ENCODE measurements at regions not wholly inside any gene's neighbourhood (a gene's known extent, or its start where the extent isn't known, plus 50 kb on each side); places are given as distances from the start of the nearest gene placed in this dataset.

DNA sequence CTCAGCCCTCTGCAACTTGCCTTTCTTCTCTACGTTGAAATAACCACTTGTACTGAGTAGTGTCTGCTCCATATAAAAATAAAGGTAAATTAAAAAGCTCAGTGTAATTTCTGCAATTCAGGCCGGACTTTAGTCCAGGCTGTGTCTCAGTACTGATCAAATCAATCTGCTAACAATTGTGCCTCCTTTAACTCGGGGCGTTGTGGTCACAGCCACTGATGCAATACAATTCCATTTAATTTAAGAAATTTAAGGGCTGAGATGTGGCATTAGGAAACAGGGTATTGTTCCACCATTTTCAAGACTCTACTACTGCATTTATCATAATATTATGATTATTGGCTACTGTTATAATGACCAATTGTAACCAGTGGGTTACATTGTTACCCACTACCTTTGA, 60.0 kb upstream of the NPAS2 start:
- ChIA-PET CTCF (interaction anchor here (0.6 kb wide), 1 partner anchor 45 kb away, joined by 3 read pairs; no protein-coding TSS in a partner anchor), POLR2A (no interaction called here)
- no peak for DNase-seq (ENCODE audit: extremely low spot score)
- TF ChIP-seq BHLHE40 (IDR thresholded peaks at IDR 0.05; ENCODE audit: borderline replicate concordance) (no peak), CTBP1 (IDR thresholded peaks at IDR 0.05; ENCODE audit: borderline replicate concordance) (no peak), LEF1 (IDR thresholded peaks at IDR 0.05; ENCODE audit: borderline replicate concordance) (no peak), FOXA1 (IDR thresholded peaks at IDR 0.05) (no peak), FOXM1 (IDR thresholded peaks at IDR 0.05; ENCODE audit: borderline replicate concordance) (no peak), ZNF384 (IDR thresholded peaks at IDR 0.05) (no peak), TARDBP (IDR thresholded peaks at IDR 0.05) (no peak), SUZ12 (IDR thresholded peaks at IDR 0.05) (no peak), NFRKB (IDR thresholded peaks at IDR 0.05) (no peak), L3MBTL2 (conservative IDR thresholded peaks at IDR 0.05) (no peak), HDGF (IDR thresholded peaks at IDR 0.05; ENCODE audit: borderline replicate concordance) (no peak), SP1 (IDR thresholded peaks at IDR 0.05) (no peak), ARNT (IDR thresholded peaks at IDR 0.05) (no peak), FOXK2 (IDR thresholded peaks at IDR 0.05) (no peak), ELF4 (IDR thresholded peaks at IDR 0.05) (no peak)
- TF ChIP-seq, protein P1, sequence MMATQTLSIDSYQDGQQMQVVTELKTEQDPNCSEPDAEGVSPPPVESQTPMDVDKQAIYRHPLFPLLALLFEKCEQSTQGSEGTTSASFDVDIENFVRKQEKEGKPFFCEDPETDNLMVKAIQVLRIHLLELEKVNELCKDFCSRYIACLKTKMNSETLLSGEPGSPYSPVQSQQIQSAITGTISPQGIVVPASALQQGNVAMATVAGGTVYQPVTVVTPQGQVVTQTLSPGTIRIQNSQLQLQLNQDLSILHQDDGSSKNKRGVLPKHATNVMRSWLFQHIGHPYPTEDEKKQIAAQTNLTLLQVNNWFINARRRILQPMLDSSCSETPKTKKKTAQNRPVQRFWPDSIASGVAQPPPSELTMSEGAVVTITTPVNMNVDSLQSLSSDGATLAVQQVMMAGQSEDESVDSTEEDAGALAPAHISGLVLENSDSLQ (IDR thresholded peaks at IDR 0.05) = no peak

DNA sequence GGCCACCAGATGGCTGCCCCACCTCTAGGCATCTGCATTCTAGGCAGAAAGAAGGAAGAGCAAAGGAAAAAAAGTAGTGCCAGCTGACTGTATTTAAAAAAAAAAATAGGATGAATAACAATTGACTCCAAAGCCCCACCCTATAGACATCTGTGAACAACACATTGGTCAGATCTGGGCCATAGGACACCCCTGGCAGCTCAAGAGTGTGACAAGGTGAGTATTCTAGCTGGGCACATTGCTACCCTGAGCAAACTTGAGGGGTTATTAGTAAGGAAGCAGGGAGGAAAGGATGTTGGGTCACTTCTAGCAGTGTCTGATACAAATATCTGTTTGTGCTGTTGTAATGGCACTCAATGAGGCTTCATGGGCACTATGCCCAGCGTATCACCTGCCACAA, 58.6 kb upstream of the NPAS2 start:
- ChIA-PET POLR2A (no interaction called here), CTCF (no interaction called here)
- TF ChIP-seq FOXK2 (IDR thresholded peaks at IDR 0.05) (no peak), CTBP1 (IDR thresholded peaks at IDR 0.05; ENCODE audit: borderline replicate concordance) (no peak), ZNF384 (IDR thresholded peaks at IDR 0.05) (no peak), LEF1 (IDR thresholded peaks at IDR 0.05; ENCODE audit: borderline replicate concordance) (no peak), L3MBTL2 (conservative IDR thresholded peaks at IDR 0.05) (no peak), NFRKB (IDR thresholded peaks at IDR 0.05) (no peak)
- DNase-seq (ENCODE audit: extremely low spot score) = no peak

DNA sequence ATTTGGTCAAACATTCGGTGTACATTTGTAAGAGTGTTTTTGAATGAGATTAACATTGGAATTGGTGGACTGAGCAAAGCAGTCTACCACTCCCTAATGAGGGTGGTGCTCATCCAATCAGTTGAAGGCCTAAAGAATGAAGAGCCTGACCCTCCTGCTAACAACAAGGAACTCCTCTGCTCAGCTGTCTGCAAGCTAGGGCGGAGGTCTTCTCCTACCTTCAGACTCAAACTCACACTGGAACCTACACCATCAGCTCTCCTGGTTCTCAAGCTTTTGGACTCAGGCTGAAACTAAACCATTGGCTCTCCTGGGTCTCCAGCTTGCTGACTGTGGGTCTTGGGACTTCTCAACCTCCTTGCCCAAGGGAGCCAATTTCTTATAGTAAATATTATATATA, 55.5 kb upstream of the NPAS2 start:
- no peak for DNase-seq (ENCODE audit: extremely low spot score)
- CTCF ChIA-PET = no interaction called here
- TF ChIP-seq, protein P1 (IDR thresholded peaks at IDR 0.05) = no peak
- TF ChIP-seq FOXM1 (IDR thresholded peaks at IDR 0.05; ENCODE audit: borderline replicate concordance) (no peak), ZNF384 (IDR thresholded peaks at IDR 0.05) (no peak), SP1 (IDR thresholded peaks at IDR 0.05) (no peak), L3MBTL2 (conservative IDR thresholded peaks at IDR 0.05) (no peak), FOXA1 (IDR thresholded peaks at IDR 0.05) (no peak), CTBP1 (IDR thresholded peaks at IDR 0.05; ENCODE audit: borderline replicate concordance) (no peak), ELF4 (IDR thresholded peaks at IDR 0.05) (no peak), TARDBP (IDR thresholded peaks at IDR 0.05) (no peak)
- POLR2A ChIA-PET = no interaction called here

GRCh38 chr2:100765481-100765880, 54.5 kb upstream of the NPAS2 start:
- DNase-seq (ENCODE audit: extremely low spot score) = no peak
- CTCF ChIA-PET = no interaction called here
- no peak for TF ChIP-seq ELF4 (IDR thresholded peaks at IDR 0.05)
- no peak for TF ChIP-seq LEF1 (IDR thresholded peaks at IDR 0.05; ENCODE audit: borderline replicate concordance)
- TF ChIP-seq SUZ12 (IDR thresholded peaks at IDR 0.05) = no peak
- TF ChIP-seq ARNT (IDR thresholded peaks at IDR 0.05) = no peak
- TF ChIP-seq SP1 (IDR thresholded peaks at IDR 0.05) = no peak
- TF ChIP-seq HDGF (IDR thresholded peaks at IDR 0.05; ENCODE audit: borderline replicate concordance) = no peak
- no peak for TF ChIP-seq FOXA1 (IDR thresholded peaks at IDR 0.05)
- TF ChIP-seq, protein P1 (IDR thresholded peaks at IDR 0.05) = no peak
- TF ChIP-seq L3MBTL2 (conservative IDR thresholded peaks at IDR 0.05) = no peak
- TF ChIP-seq BHLHE40 (IDR thresholded peaks at IDR 0.05; ENCODE audit: borderline replicate concordance) = no peak
- TF ChIP-seq CTBP1 (IDR thresholded peaks at IDR 0.05; ENCODE audit: borderline replicate concordance) = no peak
- TF ChIP-seq FOXK2 (IDR thresholded peaks at IDR 0.05) = no peak
- no peak for TF ChIP-seq FOXM1 (IDR thresholded peaks at IDR 0.05; ENCODE audit: borderline replicate concordance)
- no peak for TF ChIP-seq TARDBP (IDR thresholded peaks at IDR 0.05)
- POLR2A ChIA-PET = interaction anchor here (1.1 kb wide), 1 partner anchor 236 kb away, joined by 3 read pairs; the partner anchor contains the start of gene RPL31

- CTCF ChIA-PET = no interaction called here
- no peak for TF ChIP-seq TARDBP (IDR thresholded peaks at IDR 0.05)
- TF ChIP-seq FOXM1 (IDR thresholded peaks at IDR 0.05; ENCODE audit: borderline replicate concordance) = no peak
- TF ChIP-seq HDGF (IDR thresholded peaks at IDR 0.05; ENCODE audit: borderline replicate concordance) = no peak
- no peak for TF ChIP-seq NFRKB (IDR thresholded peaks at IDR 0.05)
- no peak for TF ChIP-seq SP1 (IDR thresholded peaks at IDR 0.05)
- no peak for TF ChIP-seq ARNT (IDR thresholded peaks at IDR 0.05)
- TF ChIP-seq CTBP1 (IDR thresholded peaks at IDR 0.05; ENCODE audit: borderline replicate concordance) = no peak
- no peak for TF ChIP-seq ELF4 (IDR thresholded peaks at IDR 0.05)
- TF ChIP-seq ZNF384 (IDR thresholded peaks at IDR 0.05) = no peak
- TF ChIP-seq, protein P1 (IDR thresholded peaks at IDR 0.05) = no peak
- no peak for TF ChIP-seq BHLHE40 (IDR thresholded peaks at IDR 0.05; ENCODE audit: borderline replicate concordance)
- TF ChIP-seq LEF1 (IDR thresholded peaks at IDR 0.05; ENCODE audit: borderline replicate concordance) = no peak
- TF ChIP-seq FOXK2 (IDR thresholded peaks at IDR 0.05) = no peak
- TF ChIP-seq SUZ12 (IDR thresholded peaks at IDR 0.05) = no peak
- no peak for TF ChIP-seq FOXA1 (IDR thresholded peaks at IDR 0.05)
- no peak for TF ChIP-seq L3MBTL2 (conservative IDR thresholded peaks at IDR 0.05)
These were observed 53.7 kb upstream of the NPAS2 start for GRCh38 chr2:100766256-100766655.

More at GRCh38 chr2:100766256-100766655, 53.7 kb upstream of the NPAS2 start:
- no peak for DNase-seq (ENCODE audit: extremely low spot score)
- POLR2A ChIA-PET = interaction anchor here (1.1 kb wide), 1 partner anchor 236 kb away, joined by 3 read pairs; the partner anchor contains the start of gene RPL31
